HG03095 (cell line): ENCODE measurements at regions not wholly inside any gene's neighbourhood (a gene's known extent, or its start where the extent isn't known, plus 50 kb on each side); places are given as distances from the start of the nearest gene placed in this dataset.

ENCODE experiments used
- ATAC-seq: cut with Tn5 transposase; IDR thresholded peaks from one replicate; pipeline ENCODE4 v1.9.1; 2021; ENCODE audit warnings: moderate library complexity; ENCODE audit not compliant: unreplicated experiment

- no peak for ATAC-seq
These were observed 312.8 kb upstream of the ZMIZ1 start for GRCh38 chr10:78755877-78756455.

DNA sequence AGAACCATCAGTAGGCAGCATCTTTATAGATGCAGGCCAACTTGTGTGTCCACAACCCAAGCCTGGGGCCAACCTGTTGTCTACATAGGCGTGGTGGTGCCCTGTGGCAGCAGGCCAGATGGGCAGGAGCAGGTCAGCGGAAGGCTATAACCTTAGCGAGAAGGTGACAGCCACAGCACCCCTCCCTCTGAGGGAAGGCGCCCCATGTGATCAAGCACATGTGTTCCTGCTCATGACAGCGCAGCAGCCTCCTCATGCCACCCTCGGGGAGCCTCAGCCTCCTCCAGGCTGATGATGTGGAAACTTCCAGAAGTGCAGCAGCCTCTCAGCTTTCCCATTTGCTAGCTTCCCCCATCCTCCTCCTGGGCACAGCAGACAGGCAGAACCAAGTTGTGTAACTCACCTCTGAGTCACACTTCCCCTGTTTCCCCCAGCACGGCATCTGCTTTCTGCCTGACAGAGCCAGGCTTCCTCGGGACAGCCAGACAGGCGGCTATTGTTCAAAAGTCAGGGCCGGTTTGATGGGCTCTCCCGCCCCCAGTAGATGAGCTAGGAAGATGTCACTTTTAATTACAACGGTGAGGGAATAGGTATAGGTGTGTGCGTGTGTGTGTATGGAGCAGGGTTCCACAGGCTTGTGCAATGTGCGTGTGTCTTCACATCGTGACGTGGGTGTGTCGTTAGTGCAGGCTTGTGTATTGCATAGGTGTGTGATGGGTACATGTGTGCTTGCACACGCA lies 312.0 kb upstream of the ZMIZ1 start:
- ATAC-seq: no peak

GRCh38 chr10:78757344-78757925 lies 311.3 kb upstream of the ZMIZ1 start:
- ATAC-seq: no peak

- ATAC-seq: no peak
These were observed 310.6 kb upstream of the ZMIZ1 start for GRCh38 chr10:78758176-78758575.

GRCh38 chr10:78759456-78760120 lies 309.2 kb upstream of the ZMIZ1 start:
- no peak for ATAC-seq

DNA sequence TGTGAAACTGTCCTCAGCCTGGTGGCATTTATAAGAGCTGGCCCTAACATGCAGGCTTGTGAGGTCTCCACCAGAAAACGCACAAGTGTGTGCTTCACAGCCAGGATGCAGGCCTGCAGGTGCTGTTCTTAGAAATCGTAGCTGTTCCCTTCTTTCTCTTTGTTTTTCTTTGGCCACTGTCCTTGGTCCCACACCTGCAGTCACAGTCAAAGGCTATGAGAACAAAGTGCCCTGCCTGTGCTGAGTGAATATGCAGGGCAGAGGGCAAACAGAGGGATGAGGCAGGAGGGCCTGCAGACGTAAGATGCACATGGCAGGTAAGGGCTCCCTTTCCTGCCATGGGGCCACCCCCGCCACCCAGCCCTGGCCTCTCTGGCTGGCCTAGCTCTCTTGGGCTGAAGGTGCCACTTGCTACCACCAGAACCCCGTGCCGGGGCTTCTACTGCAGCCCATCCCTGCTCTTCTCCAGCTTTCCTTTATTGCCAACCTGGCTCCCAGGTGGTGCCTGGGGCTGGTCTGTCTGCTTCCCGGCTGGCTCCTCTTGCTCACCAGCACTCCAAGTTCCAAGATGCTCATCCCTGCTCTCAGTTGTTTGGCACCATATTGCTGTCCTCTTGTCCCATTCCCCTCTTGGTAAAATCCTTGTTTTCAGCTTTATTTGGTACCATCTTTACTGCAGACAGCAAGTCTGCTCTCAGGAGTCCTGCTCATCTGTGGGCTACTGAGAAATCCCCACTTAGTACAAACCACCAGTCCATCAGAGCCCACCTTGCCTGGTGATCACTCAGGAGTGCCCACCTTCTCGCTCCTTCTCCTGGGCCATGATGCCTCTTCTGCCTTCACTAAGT lies 308.1 kb upstream of the ZMIZ1 start:
- ATAC-seq: no peak

- no peak for ATAC-seq
These were observed 307.4 kb upstream of the ZMIZ1 start for GRCh38 chr10:78761311-78761781.

DNA sequence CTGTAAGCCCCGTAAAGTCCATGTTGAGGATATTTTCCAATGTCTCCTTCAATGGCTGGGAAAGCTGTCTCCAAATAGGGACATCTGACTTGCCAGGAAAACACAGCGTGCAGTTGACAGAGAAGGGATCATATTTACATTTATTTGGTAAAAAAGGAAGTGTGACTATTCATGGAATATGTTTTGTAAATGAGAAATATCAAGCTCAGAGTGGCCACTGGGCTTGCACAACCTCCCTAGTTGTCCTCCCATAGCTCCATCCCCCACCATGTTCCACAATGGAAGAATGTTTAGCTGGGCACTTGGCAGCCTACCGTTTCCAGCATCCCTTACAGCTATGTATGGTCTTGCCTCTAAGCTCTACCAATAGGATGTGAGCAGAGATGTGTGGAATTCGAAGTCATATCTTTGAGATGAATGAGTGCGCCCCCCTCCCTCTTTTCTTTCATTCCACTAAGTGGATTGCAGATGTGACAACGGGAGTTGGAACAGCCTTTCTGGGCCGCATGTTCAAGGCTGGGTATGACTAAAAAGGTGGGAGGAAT lies 306.6 kb upstream of the ZMIZ1 start:
- ATAC-seq: no peak

GRCh38 chr10:78763234-78763633 lies 305.5 kb upstream of the ZMIZ1 start:
- no peak for ATAC-seq

GRCh38 chr10:78763651-78764395 lies 304.9 kb upstream of the ZMIZ1 start:
- peak; percentile 62 for ATAC-seq

- no peak for ATAC-seq
These were observed 304.3 kb upstream of the ZMIZ1 start for GRCh38 chr10:78764436-78764835.

DNA sequence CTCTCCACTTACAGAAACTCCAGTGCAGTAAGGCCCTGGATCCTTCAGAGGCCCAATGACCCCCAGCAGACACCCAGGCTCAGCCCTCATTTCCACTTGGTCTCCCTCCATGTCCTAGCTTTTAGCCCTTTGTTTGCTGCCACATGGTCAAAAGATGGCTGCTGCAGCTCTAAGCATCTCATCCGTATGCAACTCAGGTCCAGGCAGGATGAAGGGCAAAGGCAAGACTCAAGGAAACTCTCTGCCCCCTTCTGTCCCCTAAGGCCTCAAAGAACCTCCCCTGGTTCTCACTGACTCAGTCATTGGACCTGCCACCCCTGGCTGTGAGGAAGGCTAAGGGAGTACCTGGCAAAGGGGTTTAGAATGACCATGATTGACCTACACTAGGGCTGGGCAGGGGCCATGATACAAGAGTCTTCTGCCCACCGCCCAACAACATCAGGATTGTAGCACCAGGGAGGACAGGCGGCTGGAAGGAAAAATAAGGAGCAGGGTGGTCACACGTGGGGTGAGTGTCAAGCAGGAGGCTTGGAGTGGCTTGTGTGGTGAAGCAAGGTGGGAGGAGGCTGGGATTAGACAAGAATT lies 303.8 kb upstream of the ZMIZ1 start:
- no peak for ATAC-seq

GRCh38 chr10:78765726-78766335 lies 302.9 kb upstream of the ZMIZ1 start:
- no peak for ATAC-seq

- no peak for ATAC-seq
These were observed 302.2 kb upstream of the ZMIZ1 start for GRCh38 chr10:78766603-78767002.

DNA sequence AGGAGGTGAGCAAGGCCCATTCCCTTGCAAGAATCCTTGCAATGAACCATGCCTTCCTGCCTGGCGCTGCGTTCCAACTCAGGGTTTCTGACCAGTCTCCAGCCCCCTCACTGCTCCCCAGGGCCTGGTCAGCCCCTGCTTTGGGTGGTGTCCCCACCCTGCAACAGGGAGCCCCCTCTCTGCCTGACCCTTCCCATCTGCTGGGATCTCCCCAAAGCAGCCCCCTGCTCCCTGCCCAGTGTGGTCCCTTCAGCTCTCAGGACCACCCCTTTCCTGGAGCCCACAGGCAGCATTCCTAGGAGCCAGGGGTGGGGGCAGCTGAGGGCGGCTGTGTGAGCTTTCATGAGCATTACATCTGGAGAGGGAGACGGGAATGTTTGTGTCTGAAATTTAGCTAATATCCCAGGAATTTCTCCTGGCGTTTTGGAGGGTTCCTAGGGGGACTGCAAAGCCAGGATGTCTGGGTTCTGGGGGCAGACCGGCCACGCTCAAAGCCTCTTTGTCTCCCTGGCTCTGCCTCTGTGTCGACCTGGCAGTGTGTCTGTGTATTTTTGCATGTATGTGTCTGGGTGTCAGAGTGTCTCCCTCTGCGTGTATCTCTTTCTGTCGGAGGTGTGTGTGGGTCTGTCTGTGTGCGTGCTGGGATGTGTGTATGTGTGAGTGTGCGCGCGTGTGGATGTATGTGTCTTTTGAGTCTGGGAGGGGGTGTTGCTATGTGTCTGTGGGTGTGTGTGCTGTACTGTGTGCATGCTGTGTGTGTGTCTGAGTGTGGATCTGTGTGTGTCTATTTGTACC lies 300.5 kb upstream of the ZMIZ1 start:
- no peak for ATAC-seq

- no peak for ATAC-seq
These were observed 299.9 kb upstream of the ZMIZ1 start for GRCh38 chr10:78768876-78769275.

DNA sequence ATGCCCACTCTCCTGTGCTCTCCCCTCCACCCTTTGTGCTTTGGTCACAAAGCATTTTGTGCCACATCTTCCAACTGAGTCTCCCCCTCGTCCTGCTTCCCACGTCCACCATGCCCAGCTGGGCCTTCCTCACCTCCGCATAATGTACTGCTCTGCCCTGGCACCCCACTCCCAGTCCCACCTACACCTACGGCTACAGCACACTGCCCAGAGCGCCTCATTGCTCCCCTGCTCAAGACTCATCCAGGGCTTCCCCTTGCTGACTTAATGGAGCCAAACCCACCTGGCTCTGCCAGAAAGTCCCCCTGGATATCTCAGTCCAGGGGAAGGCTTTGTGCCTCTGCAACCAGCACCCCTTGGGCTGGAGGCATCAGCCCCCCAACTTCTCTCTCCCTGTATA lies 299.2 kb upstream of the ZMIZ1 start:
- ATAC-seq: no peak
